Endodermal cell (in vitro differentiated cells): ENCODE measurements at regions not wholly inside any gene's neighbourhood (a gene's known extent, or its start where the extent isn't known, plus 50 kb on each side); places are given as distances from the start of the nearest gene placed in this dataset.

Experiments used
- DNase-seq: peaks from one replicate; pipeline ENCODE4 v3.0.0-alpha.2; 2017
- H3K27ac ChIP-seq: 2 replicates; pipeline ENCODE4 v1.5.1; 2013; ENCODE audit warnings: mild to moderate bottlenecking, low read depth, low read length, moderate library complexity
- H3K27me3 ChIP-seq: 2 replicates; pipeline ENCODE4 v1.6.1; 2013; ENCODE audit warnings: mild to moderate bottlenecking, low read length, moderate library complexity; ENCODE audit not compliant: insufficient read depth, control insufficient read depth, poor library complexity, severe bottlenecking
- H3K36me3 ChIP-seq: 2 replicates; pipeline ENCODE4 v1.7.0; 2013; ENCODE audit warnings: mild to moderate bottlenecking, low read length, moderate library complexity; ENCODE audit not compliant: control insufficient read depth, insufficient read depth
- H3K4me1 ChIP-seq: one replicate; pipeline ENCODE4 v1.7.0; 2013; ENCODE audit warnings: low read length; ENCODE audit not compliant: control insufficient read depth, insufficient read depth
- H3K4me3 ChIP-seq: 2 replicates; pipeline ENCODE4 v1.5.1; 2013; ENCODE audit warnings: mild to moderate bottlenecking, low read length, moderate library complexity
- H3K9ac ChIP-seq: 2 replicates; pipeline ENCODE4 v1.6.1; 2013; ENCODE audit warnings: mild to moderate bottlenecking, low read length, moderate library complexity; ENCODE audit not compliant: poor library complexity, severe bottlenecking; ENCODE audit errors: extremely low read depth
- H3K9me3 ChIP-seq: 2 replicates; pipeline ENCODE4 v1.6.1; 2013; ENCODE audit warnings: mild to moderate bottlenecking, low read length, moderate library complexity; ENCODE audit not compliant: control insufficient read depth
- H3K27ac Mint-ChIP-seq: 2 replicates; pipeline ENCODE4 v1.8.0; 2020; ENCODE audit warnings: mixed read lengths
- H3K27me3 Mint-ChIP-seq: 2 replicates; pipeline ENCODE4 v1.8.0; 2021; ENCODE audit warnings: mild to moderate bottlenecking, mixed read lengths; ENCODE audit not compliant: insufficient read depth
- H3K36me3 Mint-ChIP-seq: 2 replicates; pipeline ENCODE4 v1.8.0; 2020; ENCODE audit warnings: low read depth, mixed read lengths
- H3K4me1 Mint-ChIP-seq: 2 replicates; pipeline ENCODE4 v1.8.0; 2020; ENCODE audit warnings: mixed read lengths
- H3K4me3 Mint-ChIP-seq: 2 replicates; pipeline ENCODE4 v1.8.0; 2020; ENCODE audit warnings: mild to moderate bottlenecking, moderate library complexity, mixed read lengths
- H3K9me3 Mint-ChIP-seq: 2 replicates; pipeline ENCODE4 v1.8.0; 2020; ENCODE audit warnings: mild to moderate bottlenecking, mixed read lengths
- CTCF ChIP-seq: fragments of 200-600 bp; sonication (generic); conservative IDR thresholded peaks from 2 replicates; pipeline ENCODE4 v1.5.0; 2021; ENCODE audit warnings: antibody characterized with exemption, mild to moderate bottlenecking
- WGBS, 2 experiments: methylation state at CpG; one replicate each; pipeline versions ENCODE4 v1.1.5 to v1.1.7; 2013; ENCODE audit warnings: missing lambda C conversion rate in 2 of 2, mixed read lengths in 1 of 2; ENCODE audit not compliant: insufficient coverage in 1 of 2, insufficient read length in 1 of 2; 5-methylcytosine and 5-hydroxymethylcytosine counted together

GRCh38 chr5:116674881-116675625, 100.4 kb upstream of the SEMA6A start:
- no peaks in the 10 kb centered on the region for H3K36me3 ChIP-seq
- no peaks in the 10 kb centered on the region for H3K27me3 ChIP-seq
- no peaks in the 10 kb centered on the region for H3K9me3 ChIP-seq
- H3K9ac ChIP-seq = no peak overlapping the region
- Mint-ChIP-seq H3K4me3 (no peak overlapping the region), H3K4me1 (peaks cover 27% of the 10 kb centered on the region), H3K27ac (no peak overlapping the region), H3K27me3 (peaks cover 2% of the 10 kb centered on the region), H3K36me3 (no peaks in the 10 kb centered on the region), H3K9me3 (peaks cover 4% of the 10 kb centered on the region)
- 90 to 91% methylated on average over 4 to 6 of the region's 6 CpGs for WGBS, 2 experiments
- H3K4me1 ChIP-seq = peaks cover 8% of the 10 kb centered on the region
- no peak overlapping the region for H3K4me3 ChIP-seq
- H3K27ac ChIP-seq = no peak overlapping the region
- DNase-seq = no peak
- no peak for TF ChIP-seq CTCF

GRCh38 chr5:116673453-116673852, 98.8 kb upstream of the SEMA6A start:
- H3K27ac Mint-ChIP-seq = no peak overlapping the region
- H3K9me3 ChIP-seq = no peaks in the 10 kb centered on the region
- peaks cover 30% of the 10 kb centered on the region for H3K4me1 Mint-ChIP-seq
- H3K9me3 Mint-ChIP-seq = no peaks in the 10 kb centered on the region
- 98 to 100% methylated on average over 2 of the region's 2 CpGs for WGBS, 2 experiments
- H3K4me3 Mint-ChIP-seq = no peak overlapping the region
- H3K27me3 ChIP-seq = no peaks in the 10 kb centered on the region
- no peaks in the 10 kb centered on the region for H3K36me3 ChIP-seq
- H3K27me3 Mint-ChIP-seq = no peaks in the 10 kb centered on the region
- DNase-seq = no peak
- H3K4me1 ChIP-seq = peaks cover 6% of the 10 kb centered on the region
- no peak overlapping the region for H3K4me3 ChIP-seq
- H3K27ac ChIP-seq = no peak overlapping the region
- no peak for TF ChIP-seq CTCF
- H3K36me3 Mint-ChIP-seq = no peaks in the 10 kb centered on the region
- no peak overlapping the region for H3K9ac ChIP-seq

DNA sequence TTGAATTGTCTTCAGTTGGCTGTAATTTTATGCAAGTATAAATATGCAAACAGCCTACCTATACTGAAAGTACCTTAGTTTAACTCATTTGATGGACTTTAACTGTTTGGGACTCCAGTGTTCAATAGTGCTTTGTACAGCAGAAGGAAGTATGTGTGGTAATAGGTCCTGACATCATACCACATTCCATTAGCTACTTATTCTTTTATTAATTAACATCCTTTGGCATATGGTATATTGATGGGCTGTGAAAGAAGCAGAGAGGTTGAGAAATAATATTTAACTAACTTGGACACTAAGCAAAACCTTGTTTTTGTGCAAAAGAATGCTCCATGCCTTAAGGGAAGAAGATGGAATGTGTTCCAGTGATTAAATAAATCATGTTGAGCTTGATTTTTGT, 97.6 kb upstream of the SEMA6A start:
- no peaks in the 10 kb centered on the region for H3K27me3 Mint-ChIP-seq
- no peaks in the 10 kb centered on the region for H3K9me3 Mint-ChIP-seq
- H3K4me3 Mint-ChIP-seq = no peak overlapping the region

More for the DNA sequence above, 97.6 kb upstream of the SEMA6A start:
- no peak for DNase-seq
- peaks cover 36% of the 10 kb centered on the region for H3K4me1 Mint-ChIP-seq
- TF ChIP-seq CTCF = no peak
- no peaks in the 10 kb centered on the region for H3K9me3 ChIP-seq
- no peak overlapping the region for H3K27ac ChIP-seq
- H3K36me3 ChIP-seq = no peaks in the 10 kb centered on the region
- H3K9ac ChIP-seq = no peak overlapping the region
- H3K4me3 ChIP-seq = no peak overlapping the region
- H3K27ac Mint-ChIP-seq = no peak overlapping the region
- no peaks in the 10 kb centered on the region for H3K27me3 ChIP-seq
- no peaks in the 10 kb centered on the region for H3K36me3 Mint-ChIP-seq
- H3K4me1 ChIP-seq = peaks cover 6% of the 10 kb centered on the region
